ENCODE measurements at regions not wholly inside any gene's neighbourhood (a gene's known extent, or its start where the extent isn't known, plus 50 kb on each side); places are given as distances from the start of the nearest gene placed in this dataset.

- no peak for TF ChIP-seq CTCF (IDR thresholded peaks at IDR 0.05; ENCODE audit: borderline replicate concordance, extremely low read depth, insufficient read depth)
- Histone ChIP-seq H3K27ac (ENCODE audit: low read depth in 2 of 2, low read length in 2 of 2) (no peak overlapping the region), H3K9me3 (ENCODE audit: control insufficient read depth in 2 of 3, insufficient read depth in 1 of 3, low read length in 3 of 3) (no peaks in the 10 kb centered on the region), H3K36me3 (ENCODE audit: control insufficient read depth in 2 of 3, insufficient read depth in 3 of 3, low read length in 3 of 3) (no peaks in the 10 kb centered on the region), H3K27me3 (ENCODE audit: control insufficient read depth, insufficient read depth, low read length) (no peaks in the 10 kb centered on the region), H3K4me3 (ENCODE audit: low read length in 3 of 3) (no peak overlapping the region), H3K4me1 (ENCODE audit: control insufficient read depth in 2 of 3, insufficient read depth in 2 of 3, low read depth in 1 of 3, low read length in 3 of 3) (no peaks in the 10 kb centered on the region), H3K9ac (ENCODE audit: low read length in 3 of 3) (no peak overlapping the region)
- FAIRE-seq, result no peak
- no peak for DNase-seq
- intact Hi-C loops (cut with DNase I), result no loop called here
These were observed 109.9 kb upstream of the LINGO1 start for GRCh38 chr15:77742570-77742969.

GRCh38 chr15:77742127-77742526 is 109.4 kb upstream of the LINGO1 start:
- Histone ChIP-seq H3K4me3 (ENCODE audit: low read length in 3 of 3) (no peak overlapping the region), H3K9ac (ENCODE audit: low read length in 3 of 3) (no peak overlapping the region), H3K27me3 (ENCODE audit: control insufficient read depth, insufficient read depth, low read length) (no peaks in the 10 kb centered on the region), H3K36me3 (ENCODE audit: control insufficient read depth in 2 of 3, insufficient read depth in 3 of 3, low read length in 3 of 3) (no peaks in the 10 kb centered on the region), H3K9me3 (ENCODE audit: control insufficient read depth in 2 of 3, insufficient read depth in 1 of 3, low read length in 3 of 3) (no peaks in the 10 kb centered on the region), H3K4me1 (ENCODE audit: control insufficient read depth in 2 of 3, insufficient read depth in 2 of 3, low read depth in 1 of 3, low read length in 3 of 3) (no peaks in the 10 kb centered on the region), H3K27ac (ENCODE audit: low read depth in 2 of 2, low read length in 2 of 2) (no peak overlapping the region)
- intact Hi-C loops (cut with DNase I), result no loop called here
- no peak for FAIRE-seq
- DNase-seq, result no peak
- TF ChIP-seq CTCF (IDR thresholded peaks at IDR 0.05; ENCODE audit: borderline replicate concordance, extremely low read depth, insufficient read depth), result no peak

- no peaks in the 10 kb centered on the region for H3K4me1 ChIP-seq (ENCODE audit: control insufficient read depth in 2 of 3, insufficient read depth in 2 of 3, low read depth in 1 of 3, low read length in 3 of 3)
These were observed 108.4 kb upstream of the LINGO1 start for GRCh38 chr15:77741106-77741505.

More at GRCh38 chr15:77741106-77741505, 108.4 kb upstream of the LINGO1 start:
- Histone ChIP-seq H3K27me3 (ENCODE audit: control insufficient read depth, insufficient read depth, low read length) (no peaks in the 10 kb centered on the region), H3K9ac (ENCODE audit: low read length in 3 of 3) (no peak overlapping the region), H3K4me3 (ENCODE audit: low read length in 3 of 3) (no peak overlapping the region), H3K36me3 (ENCODE audit: control insufficient read depth in 2 of 3, insufficient read depth in 3 of 3, low read length in 3 of 3) (no peaks in the 10 kb centered on the region), H3K9me3 (ENCODE audit: control insufficient read depth in 2 of 3, insufficient read depth in 1 of 3, low read length in 3 of 3) (no peaks in the 10 kb centered on the region), H3K27ac (ENCODE audit: low read depth in 2 of 2, low read length in 2 of 2) (no peak overlapping the region)
- FAIRE-seq, result no peak
- no peak for TF ChIP-seq CTCF (IDR thresholded peaks at IDR 0.05; ENCODE audit: borderline replicate concordance, extremely low read depth, insufficient read depth)
- no peak for DNase-seq
- intact Hi-C loops (cut with DNase I), result no loop called here

All from kidney (tissue), 13 donors.